Hepatocyte (in vitro differentiated cells): ENCODE measurements at regions not wholly inside any gene's neighbourhood (a gene's known extent, or its start where the extent isn't known, plus 50 kb on each side); places are given as distances from the start of the nearest gene placed in this dataset.
"Not testable (repeated sequence)": the region's sequence is repeated elsewhere in the genome, so short reads cannot be mapped to it uniquely, and the experiment has no call there.

Source experiments
- DNase-seq: peaks from one replicate; pipeline ENCODE4 v3.0.0-alpha.2; 2016; ENCODE audit warnings: low spot score
- H2AFZ ChIP-seq: fragments of 200-600 bp; sonication (generic); 2 replicates; pipeline ENCODE4 v1.6.0; 2016; ENCODE audit warnings: antibody characterized with exemption, mild to moderate bottlenecking
- H3K27ac ChIP-seq: fragments of 200-600 bp; sonication (generic); 2 replicates; pipeline ENCODE4 v1.5.1; 2016; ENCODE audit warnings: mild to moderate bottlenecking
- H3K27me3 ChIP-seq: fragments of 200-600 bp; sonication (generic); 2 replicates; pipeline ENCODE4 v1.6.1; 2016
- H3K36me3 ChIP-seq: fragments of 200-600 bp; sonication (generic); replicated peaks from 2 replicates; pipeline ENCODE4 v1.5.1; 2016; ENCODE audit warnings: low read depth; ENCODE audit not compliant: insufficient read depth
- H3K4me1 ChIP-seq: fragments of 200-600 bp; sonication (generic); 2 replicates; pipeline ENCODE4 v1.5.1; 2016; ENCODE audit warnings: mild to moderate bottlenecking, moderate library complexity; ENCODE audit not compliant: insufficient read depth
- H3K4me2 ChIP-seq: fragments of 200-600 bp; sonication (generic); 2 replicates; pipeline ENCODE4 v1.6.0; 2016
- H3K4me3 ChIP-seq: fragments of 200-600 bp; sonication (generic); 2 replicates; pipeline ENCODE4 v1.5.1; 2016; ENCODE audit warnings: mild to moderate bottlenecking
- H3K79me2 ChIP-seq: fragments of 200-600 bp; sonication (generic); 2 replicates; pipeline ENCODE4 v1.6.0; 2017; ENCODE audit warnings: mild to moderate bottlenecking
- H3K9me2 ChIP-seq: fragments of 200-600 bp; sonication (generic); replicated peaks from 2 replicates; pipeline ENCODE4 v1.6.0; 2017; ENCODE audit warnings: mild to moderate bottlenecking; ENCODE audit not compliant: insufficient read depth
- H3K9me3 ChIP-seq: fragments of 200-600 bp; sonication (generic); 2 replicates; pipeline ENCODE4 v1.5.1; 2016; ENCODE audit warnings: low read depth, mild to moderate bottlenecking
- H4K20me1 ChIP-seq: fragments of 200-600 bp; sonication (generic); 2 replicates; pipeline ENCODE4 v1.6.0; 2016; ENCODE audit warnings: mild to moderate bottlenecking; ENCODE audit not compliant: insufficient read depth, poor library complexity, severe bottlenecking
- EZH2 ChIP-seq: fragments of 200-600 bp; sonication (generic); IDR thresholded peaks from 2 replicates; pipeline ENCODE4 v1.6.1; 2016; ENCODE audit warnings: antibody characterized with exemption, mild to moderate bottlenecking, borderline replicate concordance
- EZH2phosphoT487 ChIP-seq: fragments of 200-600 bp; sonication (generic); IDR thresholded peaks from one replicate; pipeline ENCODE4 v1.6.1; 2018; ENCODE audit warnings: antibody characterized with exemption, mild to moderate bottlenecking, low read depth, moderate library complexity; ENCODE audit not compliant: unreplicated experiment, severe bottlenecking
- WGBS: methylation state at CpG from one replicate; pipeline ENCODE4 v1.1.6; 2016; ENCODE audit warnings: low lambda C conversion rate; ENCODE audit errors: missing lambda C conversion rate; 5-methylcytosine and 5-hydroxymethylcytosine counted together
- TF ChIP-seq, protein P1 (sequence below): fragments of 200-600 bp; sonication (generic); IDR thresholded peaks from 2 replicates; pipeline ENCODE4 v1.5.1; 2016; ENCODE audit warnings: antibody characterized with exemption, mild to moderate bottlenecking; ENCODE audit not compliant: poor library complexity

GRCh38 chr14:106665814-106666213 is 1139.4 kb downstream of the TMEM121 start:
- Histone ChIP-seq H2AFZ (no peak overlapping the region), H3K9me3 (peaks cover 4% of the 10 kb centered on the region), H3K4me1 (no peaks in the 10 kb centered on the region), H3K79me2 (no peaks in the 10 kb centered on the region), H3K27ac (no peak overlapping the region), H3K4me3 (no peak overlapping the region), H3K36me3 (no peaks in the 10 kb centered on the region), H3K4me2 (no peak overlapping the region), H3K27me3 (no peaks in the 10 kb centered on the region), H3K9me2 (no peaks in the 10 kb centered on the region), H4K20me1 (no peaks in the 10 kb centered on the region)
- TF ChIP-seq, protein P1, sequence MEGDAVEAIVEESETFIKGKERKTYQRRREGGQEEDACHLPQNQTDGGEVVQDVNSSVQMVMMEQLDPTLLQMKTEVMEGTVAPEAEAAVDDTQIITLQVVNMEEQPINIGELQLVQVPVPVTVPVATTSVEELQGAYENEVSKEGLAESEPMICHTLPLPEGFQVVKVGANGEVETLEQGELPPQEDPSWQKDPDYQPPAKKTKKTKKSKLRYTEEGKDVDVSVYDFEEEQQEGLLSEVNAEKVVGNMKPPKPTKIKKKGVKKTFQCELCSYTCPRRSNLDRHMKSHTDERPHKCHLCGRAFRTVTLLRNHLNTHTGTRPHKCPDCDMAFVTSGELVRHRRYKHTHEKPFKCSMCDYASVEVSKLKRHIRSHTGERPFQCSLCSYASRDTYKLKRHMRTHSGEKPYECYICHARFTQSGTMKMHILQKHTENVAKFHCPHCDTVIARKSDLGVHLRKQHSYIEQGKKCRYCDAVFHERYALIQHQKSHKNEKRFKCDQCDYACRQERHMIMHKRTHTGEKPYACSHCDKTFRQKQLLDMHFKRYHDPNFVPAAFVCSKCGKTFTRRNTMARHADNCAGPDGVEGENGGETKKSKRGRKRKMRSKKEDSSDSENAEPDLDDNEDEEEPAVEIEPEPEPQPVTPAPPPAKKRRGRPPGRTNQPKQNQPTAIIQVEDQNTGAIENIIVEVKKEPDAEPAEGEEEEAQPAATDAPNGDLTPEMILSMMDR: no peak
- TF ChIP-seq EZH2: no peak
- 90% methylated on average over 15 of the region's 15 CpGs for WGBS
- DNase-seq: no peak

- peaks cover 4% of the 10 kb centered on the region for H3K9me3 ChIP-seq
- no peaks in the 10 kb centered on the region for H3K36me3 ChIP-seq
- DNase-seq: no peak
- 81% methylated on average over 4 of the region's 4 CpGs for WGBS
- H3K27me3 ChIP-seq: no peaks in the 10 kb centered on the region
- no peak overlapping the region for H2AFZ ChIP-seq
- TF ChIP-seq EZH2phosphoT487: no peak
- TF ChIP-seq EZH2: no peak
- TF ChIP-seq, protein P1: no peak
- H4K20me1 ChIP-seq: no peaks in the 10 kb centered on the region
- no peak overlapping the region for H3K4me3 ChIP-seq
- H3K4me1 ChIP-seq: no peaks in the 10 kb centered on the region
- H3K27ac ChIP-seq: no peak overlapping the region
- no peaks in the 10 kb centered on the region for H3K79me2 ChIP-seq
- H3K4me2 ChIP-seq: no peak overlapping the region
- no peaks in the 10 kb centered on the region for H3K9me2 ChIP-seq
These were observed 1140.0 kb downstream of the TMEM121 start for GRCh38 chr14:106666341-106666740.

- Histone ChIP-seq H3K27ac (no peak overlapping the region), H3K79me2 (no peaks in the 10 kb centered on the region), H3K27me3 (no peaks in the 10 kb centered on the region), H3K4me1 (no peaks in the 10 kb centered on the region), H3K36me3 (no peaks in the 10 kb centered on the region), H3K4me3 (no peak overlapping the region), H3K4me2 (no peak overlapping the region), H3K9me2 (no peaks in the 10 kb centered on the region), H3K9me3 (peaks cover 4% of the 10 kb centered on the region), H2AFZ (no peak overlapping the region), H4K20me1 (no peaks in the 10 kb centered on the region)
- 66% methylated on average over 4 of the region's 4 CpGs for WGBS
- TF ChIP-seq EZH2 (no peak), EZH2phosphoT487 (no peak)
- TF ChIP-seq, protein P1: no peak
- DNase-seq: no peak
These were observed 1143.6 kb downstream of the TMEM121 start for GRCh38 chr14:106670011-106670410.

DNA sequence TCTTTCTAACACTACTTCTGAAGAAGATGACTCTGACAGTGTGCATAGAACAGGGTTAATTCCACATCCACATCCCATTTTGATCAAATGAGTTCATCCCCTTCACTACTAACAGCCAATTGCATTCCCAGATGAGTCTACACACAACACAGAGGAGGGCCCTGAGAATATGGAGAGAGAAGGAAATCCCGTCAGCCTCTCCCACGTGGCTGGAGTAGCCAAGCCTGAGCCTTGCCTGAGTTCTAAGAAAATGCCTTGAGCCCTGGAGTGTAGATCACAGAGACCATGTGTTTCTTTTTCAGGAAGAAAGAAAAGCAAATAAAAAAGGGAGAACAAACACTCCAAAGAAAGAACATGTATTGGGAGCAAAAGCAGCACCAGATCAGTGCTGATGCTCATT is 1147.7 kb downstream of the TMEM121 start:
- not testable (repeated sequence) for H3K4me3 ChIP-seq, H4K20me1 ChIP-seq, H3K79me2 ChIP-seq, DNase-seq, H2AFZ ChIP-seq, H3K9me3 ChIP-seq, H3K27me3 ChIP-seq, H3K36me3 ChIP-seq, H3K4me2 ChIP-seq, H3K27ac ChIP-seq, H3K4me1 ChIP-seq, H3K9me2 ChIP-seq
- WGBS: 56% methylated on average over 2 of the region's 2 CpGs

DNA sequence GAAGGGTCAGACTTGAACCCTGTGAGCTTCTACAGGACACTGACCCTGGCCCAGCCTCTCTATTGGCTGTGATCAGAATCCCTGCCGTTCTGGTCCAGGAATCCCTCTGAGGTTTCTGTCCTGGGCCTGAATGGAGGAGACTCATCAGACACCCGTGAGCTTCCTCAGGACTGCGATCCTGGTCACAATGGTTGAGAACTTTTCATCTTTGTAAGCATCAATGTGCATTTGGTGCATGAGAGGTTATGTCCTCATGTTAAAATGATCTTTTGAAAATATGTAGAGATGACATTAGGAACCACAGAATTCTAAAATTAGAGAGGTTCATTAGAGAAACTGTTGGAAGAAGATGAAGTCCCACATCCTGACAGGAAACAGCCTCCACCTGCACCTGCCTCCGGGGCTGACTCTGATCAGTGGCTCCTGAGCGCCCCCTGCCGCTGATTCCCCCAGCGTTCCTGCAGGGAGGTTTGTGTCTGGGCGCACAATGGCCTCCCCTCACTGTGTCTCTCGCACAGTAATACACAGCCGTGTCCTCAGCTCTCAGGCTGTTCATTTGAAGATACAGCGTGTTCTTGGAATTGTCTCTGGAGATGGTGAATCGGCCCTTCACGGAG is 1148.2 kb downstream of the TMEM121 start:
- H3K4me2 ChIP-seq, H3K79me2 ChIP-seq, H3K9me3 ChIP-seq, H3K9me2 ChIP-seq, H3K27ac ChIP-seq, H3K36me3 ChIP-seq, H3K27me3 ChIP-seq, H3K4me3 ChIP-seq, H2AFZ ChIP-seq, H4K20me1 ChIP-seq, DNase-seq, H3K4me1 ChIP-seq: not testable (repeated sequence)
- WGBS: 75% methylated on average over 11 of the region's 13 CpGs

DNA sequence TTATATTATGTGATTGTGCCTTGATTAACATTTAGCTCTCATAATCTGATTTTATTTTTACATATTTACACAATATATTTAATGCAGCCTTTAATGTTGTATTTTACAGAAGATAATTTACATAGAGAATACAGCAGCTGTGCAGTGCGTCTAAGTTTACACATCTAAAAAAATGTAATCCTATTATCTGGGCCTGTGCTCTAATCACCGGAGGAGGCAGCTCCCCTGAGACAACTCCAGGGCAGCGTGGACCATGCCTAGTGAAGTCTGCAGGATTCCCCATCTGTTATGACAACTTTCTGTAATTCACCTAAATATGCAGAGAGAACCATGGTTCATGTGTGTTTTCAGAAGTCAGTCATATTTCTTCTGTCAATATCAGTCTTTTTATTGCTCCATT is 1149.3 kb downstream of the TMEM121 start:
- H3K4me3 ChIP-seq, DNase-seq, H3K27ac ChIP-seq, H3K27me3 ChIP-seq, H3K9me3 ChIP-seq, H3K4me1 ChIP-seq, H4K20me1 ChIP-seq, H3K79me2 ChIP-seq, H3K9me2 ChIP-seq, H3K4me2 ChIP-seq, H3K36me3 ChIP-seq, H2AFZ ChIP-seq: not testable (repeated sequence)
- WGBS: 72% methylated on average over 3 of the region's 3 CpGs
